PC-9 (cell line): ENCODE measurements at regions not wholly inside any gene's neighbourhood (a gene's known extent, or its start where the extent isn't known, plus 50 kb on each side); places are given as distances from the start of the nearest gene placed in this dataset.

Experiments used
- BruUV-seq: library from RNA; stranded (reverse); fragments of 400-500 nt; replicated peaks from 2 replicates; lab custom pipeline; 2021; lab: Mats Ljungman, UMichigan
- CTCF ChIA-PET: fragments of 300-600 bp; sonication (Branson Sonifier 250); formaldehyde crosslinking; loops from one replicate; lab custom pipeline; 2022; ENCODE audit warnings: antibody characterized with exemption; lab: Charles Lee
- POLR2A ChIA-PET: fragments of 300-600 bp; sonication (Branson Sonifier 250); formaldehyde crosslinking; loops from one replicate; lab custom pipeline; 2022; ENCODE audit warnings: antibody characterized with exemption; ENCODE audit not compliant: unreplicated experiment; lab: Charles Lee
- DNase-seq, 2 experiments: peaks; one replicate each; pipeline versions ENCODE4 v3.0.0 to v3.0.0-alpha.2; 2015 to 2022; ENCODE audit warnings: mixed read lengths in 1 of 2
- H2AFZ ChIP-seq: fragments of 200-600 bp; sonication (generic); 2 replicates; pipeline ENCODE4 v1.8.1; 2017; ENCODE audit warnings: antibody characterized with exemption
- H3F3A ChIP-seq: fragments of 200-600 bp; sonication (generic); 2 replicates; pipeline ENCODE4 v1.8.1; 2017; ENCODE audit warnings: antibody characterized with exemption, mild to moderate bottlenecking, low read depth; ENCODE audit not compliant: insufficient read depth
- H3K27ac ChIP-seq: fragments of 200-600 bp; sonication (generic); 2 replicates; pipeline ENCODE4 v1.6.1; 2016; ENCODE audit warnings: mixed run types
- H3K27me3 ChIP-seq: fragments of 200-600 bp; sonication (generic); 2 replicates; pipeline ENCODE4 v1.6.1; 2016; ENCODE audit warnings: low read depth, mixed run types; ENCODE audit not compliant: insufficient read depth
- H3K36me3 ChIP-seq: fragments of 200-600 bp; sonication (generic); 2 replicates; pipeline ENCODE4 v1.6.1; 2016; ENCODE audit warnings: low read depth, mixed run types
- H3K4me1 ChIP-seq: fragments of 200-600 bp; sonication (generic); replicated peaks from 2 replicates; pipeline ENCODE4 v1.6.1; 2016; ENCODE audit warnings: mixed run types; ENCODE audit not compliant: insufficient read depth
- H3K4me2 ChIP-seq: fragments of 200-600 bp; sonication (generic); 2 replicates; pipeline ENCODE4 v1.6.1; 2017; ENCODE audit warnings: mixed run types
- H3K4me3 ChIP-seq: fragments of 200-600 bp; sonication (generic); 2 replicates; pipeline ENCODE4 v1.6.1; 2016; ENCODE audit warnings: mixed run types
- H3K79me2 ChIP-seq: fragments of 200-600 bp; sonication (generic); 2 replicates; pipeline ENCODE4 v1.6.1; 2017; ENCODE audit warnings: low read depth, mixed run types
- H3K9me2 ChIP-seq: fragments of 200-600 bp; sonication (generic); 2 replicates; pipeline ENCODE4 v1.8.1; 2017; ENCODE audit warnings: mild to moderate bottlenecking; ENCODE audit not compliant: insufficient read depth
- H3K9me3 ChIP-seq: fragments of 200-600 bp; sonication (generic); 2 replicates; pipeline ENCODE4 v1.8.1; 2016; ENCODE audit warnings: low read depth; ENCODE audit not compliant: insufficient read depth
- H4K20me1 ChIP-seq: fragments of 200-600 bp; sonication (generic); 2 replicates; pipeline ENCODE4 v1.8.1; 2017; ENCODE audit not compliant: insufficient read depth
- EZH2 ChIP-seq: fragments of 200-600 bp; sonication (generic); IDR thresholded peaks from 2 replicates; pipeline ENCODE4 v1.8.0; 2017; ENCODE audit warnings: antibody characterized with exemption, low read depth
- intact Hi-C: fragments of 100-400 bp; cut with micrococcal nuclease; formaldehyde crosslinking; loops from one replicate; pipeline ENCODE4 v1.10.0; 2022; ENCODE audit not compliant: unreplicated experiment
- TF ChIP-seq, protein P1 (sequence below): fragments of 200-600 bp; sonication (generic); conservative IDR thresholded peaks from 2 replicates; pipeline ENCODE4 v1.6.1; 2017; ENCODE audit warnings: mixed run types, antibody characterized with exemption, mild to moderate bottlenecking, moderate library complexity

DNA sequence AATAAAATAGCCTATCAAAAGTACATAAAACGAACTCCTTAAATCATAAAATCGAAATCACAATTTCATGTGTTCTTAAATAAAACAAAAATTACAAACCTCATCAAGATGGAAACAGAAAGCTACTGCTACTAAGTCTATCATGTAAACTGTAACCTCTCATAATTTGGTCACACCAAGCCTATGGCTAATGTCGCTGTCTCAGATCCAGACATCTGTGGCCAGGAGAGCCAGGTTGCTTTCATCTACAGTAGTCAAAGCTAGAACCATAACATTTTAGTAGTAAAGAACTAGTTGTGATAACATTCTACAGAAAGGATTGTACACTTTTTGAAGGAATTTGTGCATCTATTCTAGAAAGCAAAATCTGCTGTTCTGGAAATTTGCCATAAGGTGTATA lies 197.4 kb upstream of the MBNL1 start:
- intact Hi-C loops: loop anchor here (5.0 kb wide), 1 partner anchor 371 kb away; no protein-coding TSS in a partner anchor

DNA sequence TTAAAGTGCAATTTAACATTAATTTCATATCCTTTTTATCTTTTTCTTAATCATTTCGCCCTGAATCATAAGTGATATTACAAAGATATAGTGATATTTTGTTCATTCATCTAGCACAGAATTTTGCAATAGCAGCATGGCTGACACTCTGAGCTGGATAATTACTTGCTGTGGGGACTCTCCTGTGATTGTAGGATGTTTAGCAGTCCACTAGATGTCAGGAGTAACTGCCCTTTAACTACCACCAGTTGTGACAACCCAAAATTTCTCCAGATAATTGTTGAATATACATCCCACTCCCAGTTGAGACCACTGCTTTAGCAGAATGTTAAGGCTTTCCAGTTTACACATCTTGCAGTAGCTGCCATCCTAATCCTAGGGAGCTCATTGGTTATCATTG lies 196.8 kb upstream of the MBNL1 start:
- Histone ChIP-seq H2AFZ (no peak overlapping the region), H4K20me1 (no peaks in the 10 kb centered on the region), H3K27ac (no peak overlapping the region), H3K9me3 (peaks cover 2% of the 10 kb centered on the region), H3F3A (no peaks in the 10 kb centered on the region), H3K27me3 (no peaks in the 10 kb centered on the region), H3K79me2 (no peaks in the 10 kb centered on the region), H3K4me2 (no peak overlapping the region), H3K36me3 (no peaks in the 10 kb centered on the region), H3K9me2 (no peaks in the 10 kb centered on the region), H3K4me1 (no peaks in the 10 kb centered on the region), H3K4me3 (no peak overlapping the region)
- CTCF ChIA-PET: interaction anchor here (0.6 kb wide), 1 partner anchor 18 kb away, joined by 3 read pairs; no protein-coding TSS in a partner anchor
- intact Hi-C loops: loop anchor here (5.0 kb wide), 1 partner anchor 370 kb away; no protein-coding TSS in a partner anchor
- no peak for DNase-seq
- no TSS peak for BruUV-seq
- POLR2A ChIA-PET: no interaction called here
- TF ChIP-seq, protein P1, sequence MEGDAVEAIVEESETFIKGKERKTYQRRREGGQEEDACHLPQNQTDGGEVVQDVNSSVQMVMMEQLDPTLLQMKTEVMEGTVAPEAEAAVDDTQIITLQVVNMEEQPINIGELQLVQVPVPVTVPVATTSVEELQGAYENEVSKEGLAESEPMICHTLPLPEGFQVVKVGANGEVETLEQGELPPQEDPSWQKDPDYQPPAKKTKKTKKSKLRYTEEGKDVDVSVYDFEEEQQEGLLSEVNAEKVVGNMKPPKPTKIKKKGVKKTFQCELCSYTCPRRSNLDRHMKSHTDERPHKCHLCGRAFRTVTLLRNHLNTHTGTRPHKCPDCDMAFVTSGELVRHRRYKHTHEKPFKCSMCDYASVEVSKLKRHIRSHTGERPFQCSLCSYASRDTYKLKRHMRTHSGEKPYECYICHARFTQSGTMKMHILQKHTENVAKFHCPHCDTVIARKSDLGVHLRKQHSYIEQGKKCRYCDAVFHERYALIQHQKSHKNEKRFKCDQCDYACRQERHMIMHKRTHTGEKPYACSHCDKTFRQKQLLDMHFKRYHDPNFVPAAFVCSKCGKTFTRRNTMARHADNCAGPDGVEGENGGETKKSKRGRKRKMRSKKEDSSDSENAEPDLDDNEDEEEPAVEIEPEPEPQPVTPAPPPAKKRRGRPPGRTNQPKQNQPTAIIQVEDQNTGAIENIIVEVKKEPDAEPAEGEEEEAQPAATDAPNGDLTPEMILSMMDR: peak; percentile 36
- TF ChIP-seq EZH2: no peak

More for the DNA sequence above, 197.4 kb upstream of the MBNL1 start:
- ChIA-PET POLR2A (interaction anchor here (0.7 kb wide), 1 partner anchor 12 kb away, joined by 3 read pairs; no protein-coding TSS in a partner anchor), CTCF (interaction anchor here (0.6 kb wide), 1 partner anchor 19 kb away, joined by 3 read pairs; no protein-coding TSS in a partner anchor)
- no peaks in the 10 kb centered on the region for H3K9me2 ChIP-seq
- no peak for TF ChIP-seq EZH2
- TF ChIP-seq, protein P1: no peak
- H3K4me2 ChIP-seq: no peak overlapping the region
- no peak overlapping the region for H3K4me3 ChIP-seq
- H3K27me3 ChIP-seq: no peaks in the 10 kb centered on the region
- H3K79me2 ChIP-seq: no peaks in the 10 kb centered on the region
- no TSS peak for BruUV-seq
- H3K9me3 ChIP-seq: peaks cover 2% of the 10 kb centered on the region
- H4K20me1 ChIP-seq: no peaks in the 10 kb centered on the region
- H3K4me1 ChIP-seq: no peaks in the 10 kb centered on the region
- no peaks in the 10 kb centered on the region for H3K36me3 ChIP-seq
- H3F3A ChIP-seq: no peaks in the 10 kb centered on the region
- DNase-seq: no peak
- no peak overlapping the region for H2AFZ ChIP-seq
- H3K27ac ChIP-seq: no peak overlapping the region

DNA sequence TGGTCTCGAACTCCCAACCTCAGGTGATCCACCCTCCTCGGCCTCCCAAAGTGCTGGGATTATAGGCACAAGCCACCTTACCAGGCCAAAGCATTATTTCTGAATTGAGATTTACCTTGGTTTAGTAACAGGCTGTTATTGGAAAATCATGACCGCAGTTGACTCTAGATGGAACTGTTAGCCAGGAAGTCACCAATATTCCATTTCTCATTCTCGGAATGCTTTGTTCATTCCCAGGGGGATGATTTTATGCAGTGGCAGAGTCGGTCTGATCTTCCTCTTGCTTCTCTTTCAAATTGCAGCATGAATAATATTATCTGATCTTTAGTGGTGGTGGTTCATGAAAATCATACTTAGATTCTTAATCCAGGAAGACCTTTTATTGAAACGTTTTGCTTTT lies 195.5 kb upstream of the MBNL1 start:
- Histone ChIP-seq H3K27me3 (no peaks in the 10 kb centered on the region), H3K36me3 (no peaks in the 10 kb centered on the region), H3K4me1 (no peaks in the 10 kb centered on the region), H2AFZ (no peak overlapping the region; the same call in 1 of the 2 replicates), H3K9me2 (no peaks in the 10 kb centered on the region), H3F3A (no peaks in the 10 kb centered on the region), H3K9me3 (peaks cover 2% of the 10 kb centered on the region), H3K27ac (no peak overlapping the region), H4K20me1 (no peaks in the 10 kb centered on the region), H3K79me2 (no peaks in the 10 kb centered on the region), H3K4me3 (no peak overlapping the region), H3K4me2 (no peak overlapping the region)
- ChIA-PET POLR2A (no interaction called here), CTCF (no interaction called here)
- TF ChIP-seq EZH2: no peak
- TF ChIP-seq, protein P1: no peak
- no peak for DNase-seq
- intact Hi-C loops: loop anchor here (5.0 kb wide), 1 partner anchor 369 kb away; no protein-coding TSS in a partner anchor
- no TSS peak for BruUV-seq
